DMS53 (cell line): ENCODE measurements at regions not wholly inside any gene's neighbourhood (a gene's known extent, or its start where the extent isn't known, plus 50 kb on each side); places are given as distances from the start of the nearest gene placed in this dataset.
"Not testable (repeated sequence)": the region's sequence is repeated elsewhere in the genome, so short reads cannot be mapped to it uniquely, and the experiment has no call there.

Experiments used
- DNase-seq: peaks from one replicate; lab custom pipeline; 2025; lab: John Stamatoyannopoulos, UW

- no peak for DNase-seq
Observed at GRCh38 chr10:65355141-65355680, 1570.6 kb upstream of the LRRTM3 start.

GRCh38 chr10:65358565-65358964, 1567.3 kb upstream of the LRRTM3 start:
- peak; percentile 73 for DNase-seq

GRCh38 chr10:65360497-65360896, 1565.3 kb upstream of the LRRTM3 start:
- no peak for DNase-seq

- DNase-seq = no peak
Observed at GRCh38 chr10:65365878-65366277, 1560.0 kb upstream of the LRRTM3 start.

- no peak for DNase-seq
Observed at GRCh38 chr10:65367706-65368105, 1558.1 kb upstream of the LRRTM3 start.

GRCh38 chr10:65375528-65375927, 1550.3 kb upstream of the LRRTM3 start:
- DNase-seq = no peak

- no peak for DNase-seq
Observed at GRCh38 chr10:65377687-65378086, 1548.1 kb upstream of the LRRTM3 start.

- peak; percentile 74 for DNase-seq
Observed at GRCh38 chr10:65394502-65395297, 1531.1 kb upstream of the LRRTM3 start.

- no peak for DNase-seq
Observed at GRCh38 chr10:65395631-65396030, 1530.2 kb upstream of the LRRTM3 start.

- DNase-seq = no peak
Observed at GRCh38 chr10:65396997-65397396, 1528.8 kb upstream of the LRRTM3 start.

- no peak for DNase-seq
Observed at GRCh38 chr10:65408401-65408800, 1517.4 kb upstream of the LRRTM3 start.

GRCh38 chr10:65413001-65413400, 1512.8 kb upstream of the LRRTM3 start:
- no peak for DNase-seq

GRCh38 chr10:65415318-65415717, 1510.5 kb upstream of the LRRTM3 start:
- DNase-seq = no peak

GRCh38 chr10:65416094-65416493, 1509.7 kb upstream of the LRRTM3 start:
- DNase-seq = no peak

- DNase-seq = peak; percentile 75
Observed at GRCh38 chr10:65419629-65420028, 1506.2 kb upstream of the LRRTM3 start.

- DNase-seq = no peak
Observed at GRCh38 chr10:65423043-65423442, 1502.8 kb upstream of the LRRTM3 start.

- DNase-seq = not testable (repeated sequence)
Observed at GRCh38 chr10:65429381-65429780, 1496.5 kb upstream of the LRRTM3 start.

GRCh38 chr10:65430979-65431378, 1494.9 kb upstream of the LRRTM3 start:
- DNase-seq = no peak

GRCh38 chr10:65470986-65471385, 1454.8 kb upstream of the LRRTM3 start:
- DNase-seq = no peak

GRCh38 chr10:65482848-65483247, 1443.0 kb upstream of the LRRTM3 start:
- DNase-seq = no peak

GRCh38 chr10:65491799-65492198, 1434.0 kb upstream of the LRRTM3 start:
- no peak for DNase-seq

GRCh38 chr10:65496541-65496940, 1429.3 kb upstream of the LRRTM3 start:
- no peak for DNase-seq

- no peak for DNase-seq
Observed at GRCh38 chr10:65497837-65498236, 1428.0 kb upstream of the LRRTM3 start.

GRCh38 chr10:65500716-65501115, 1425.1 kb upstream of the LRRTM3 start:
- peak; percentile 21 for DNase-seq
